ENCODE measurements at regions not wholly inside any gene's neighbourhood (a gene's known extent, or its start where the extent isn't known, plus 50 kb on each side); places are given as distances from the start of the nearest gene placed in this dataset.

- Histone ChIP-seq H2BK12ac (ENCODE audit: low read length in 2 of 2) (no peak overlapping the region), H2AK5ac (ENCODE audit: low read length, severe bottlenecking) (no peak overlapping the region), H3K23ac (ENCODE audit: low read length in 2 of 2) (no peak overlapping the region), H3K4me1 (ENCODE audit: control insufficient read depth, insufficient read depth, low read depth, low read length) (peaks cover 2% of the 10 kb centered on the region), H3K27me3 (ENCODE audit: control insufficient read depth in 1 of 2, insufficient read depth in 1 of 2, low read length in 2 of 2) (peaks cover 0 to 8% of the 10 kb centered on the region in 2 experiments), H4K91ac (ENCODE audit: low read length) (no peak overlapping the region), H3K79me1 (replicated peaks; ENCODE audit: low read length, poor library complexity, severe bottlenecking) (no peaks in the 10 kb centered on the region), H3K18ac (ENCODE audit: low read depth in 1 of 2, low read length in 2 of 2) (no peak overlapping the region), H4K8ac (ENCODE audit: low read length) (no peak overlapping the region), H3K4ac (ENCODE audit: low read depth in 1 of 2, low read length in 2 of 2) (no peak overlapping the region), H3K27ac (ENCODE audit: low read length, poor library complexity, severe bottlenecking) (no peak overlapping the region), H3K4me3 (ENCODE audit: insufficient read depth in 1 of 2, low read depth in 1 of 2, low read length in 2 of 2) (no peak overlapping the region), H3K9me3 (ENCODE audit: control insufficient read depth, low read length) (no peaks in the 10 kb centered on the region), H2BK15ac (ENCODE audit: low read depth, poor library complexity, severe bottlenecking) (no peak overlapping the region), H3K14ac (ENCODE audit: low read length in 2 of 2) (no peak overlapping the region), H3K9ac (ENCODE audit: low read length) (no peak overlapping the region), H3K4me2 (ENCODE audit: low read length, poor library complexity, severe bottlenecking) (no peak overlapping the region), H3K36me3 (ENCODE audit: control insufficient read depth in 1 of 2, insufficient read depth in 2 of 2, low read depth in 1 of 2, low read length in 2 of 2) (no peaks in the 10 kb centered on the region), H2BK120ac (ENCODE audit: low read depth, low read length) (no peak overlapping the region), H2AFZ (ENCODE audit: low read depth, low read length) (no peak overlapping the region), H2BK5ac (ENCODE audit: low read depth, low read length, poor library complexity, severe bottlenecking) (no peak overlapping the region)
- 81% methylated on average over 3 of the region's 3 CpGs for WGBS
- DNase-seq: no peak
These were observed 93.9 kb downstream of the TBX19 start for GRCh38 chr1:168374566-168374965.

GRCh38 chr1:168373869-168374268 lies 93.2 kb downstream of the TBX19 start:
- H2BK12ac ChIP-seq (ENCODE audit: low read length in 2 of 2): no peak overlapping the region
- H3K14ac ChIP-seq (ENCODE audit: low read length in 2 of 2): no peak overlapping the region
- H2BK120ac ChIP-seq (ENCODE audit: low read depth, low read length): no peak overlapping the region
- no peak overlapping the region for H4K91ac ChIP-seq (ENCODE audit: low read length)
- H3K18ac ChIP-seq (ENCODE audit: low read depth in 1 of 2, low read length in 2 of 2): no peak overlapping the region
- H2AFZ ChIP-seq (ENCODE audit: low read depth, low read length): no peak overlapping the region
- H3K4me2 ChIP-seq (ENCODE audit: low read length, poor library complexity, severe bottlenecking): no peak overlapping the region
- no peaks in the 10 kb centered on the region for H3K9me3 ChIP-seq (ENCODE audit: control insufficient read depth, low read length)
- no peak overlapping the region for H2BK15ac ChIP-seq (ENCODE audit: low read depth, poor library complexity, severe bottlenecking)
- no peak overlapping the region for H3K4ac ChIP-seq (ENCODE audit: low read depth in 1 of 2, low read length in 2 of 2)
- no peaks in the 10 kb centered on the region for H3K36me3 ChIP-seq (ENCODE audit: control insufficient read depth in 1 of 2, insufficient read depth in 2 of 2, low read depth in 1 of 2, low read length in 2 of 2)
- H3K9ac ChIP-seq (ENCODE audit: low read length): no peak overlapping the region
- no peak overlapping the region for H3K23ac ChIP-seq (ENCODE audit: low read length in 2 of 2)
- no peak for DNase-seq
- no peaks in the 10 kb centered on the region for H3K79me1 ChIP-seq (replicated peaks; ENCODE audit: low read length, poor library complexity, severe bottlenecking)
- no peak overlapping the region for H2AK5ac ChIP-seq (ENCODE audit: low read length, severe bottlenecking)
- peaks cover 1 to 10% of the 10 kb centered on the region in 2 experiments for H3K27me3 ChIP-seq (ENCODE audit: control insufficient read depth in 1 of 2, insufficient read depth in 1 of 2, low read length in 2 of 2)
- WGBS: 84% methylated on average over 4 of the region's 5 CpGs
- H2BK5ac ChIP-seq (ENCODE audit: low read depth, low read length, poor library complexity, severe bottlenecking): no peak overlapping the region
- H3K4me1 ChIP-seq (ENCODE audit: control insufficient read depth, insufficient read depth, low read depth, low read length): peaks cover under 1% of the 10 kb centered on the region
- no peak overlapping the region for H3K27ac ChIP-seq (ENCODE audit: low read length, poor library complexity, severe bottlenecking)
- H4K8ac ChIP-seq (ENCODE audit: low read length): no peak overlapping the region
- no peak overlapping the region for H3K4me3 ChIP-seq (ENCODE audit: insufficient read depth in 1 of 2, low read depth in 1 of 2, low read length in 2 of 2)

GRCh38 chr1:168372861-168373371 lies 92.2 kb downstream of the TBX19 start:
- H4K8ac ChIP-seq (ENCODE audit: low read length): no peak overlapping the region
- H3K9me3 ChIP-seq (ENCODE audit: control insufficient read depth, low read length): no peaks in the 10 kb centered on the region
- H2BK5ac ChIP-seq (ENCODE audit: low read depth, low read length, poor library complexity, severe bottlenecking): no peak overlapping the region
- H3K18ac ChIP-seq (ENCODE audit: low read depth in 1 of 2, low read length in 2 of 2): no peak overlapping the region
- H3K14ac ChIP-seq (ENCODE audit: low read length in 2 of 2): no peak overlapping the region
- no peak overlapping the region for H3K23ac ChIP-seq (ENCODE audit: low read length in 2 of 2)
- no peaks in the 10 kb centered on the region for H3K79me1 ChIP-seq (replicated peaks; ENCODE audit: low read length, poor library complexity, severe bottlenecking)
- H3K27ac ChIP-seq (ENCODE audit: low read length, poor library complexity, severe bottlenecking): no peak overlapping the region
- H4K91ac ChIP-seq (ENCODE audit: low read length): no peak overlapping the region
- DNase-seq: no peak
- H3K27me3 ChIP-seq (ENCODE audit: control insufficient read depth in 1 of 2, insufficient read depth in 1 of 2, low read length in 2 of 2): peaks cover 5 to 17% of the 10 kb centered on the region in 2 experiments
- H3K36me3 ChIP-seq (ENCODE audit: control insufficient read depth in 1 of 2, insufficient read depth in 2 of 2, low read depth in 1 of 2, low read length in 2 of 2): no peaks in the 10 kb centered on the region
- no peak overlapping the region for H2BK15ac ChIP-seq (ENCODE audit: low read depth, poor library complexity, severe bottlenecking)
- H3K4me1 ChIP-seq (ENCODE audit: control insufficient read depth, insufficient read depth, low read depth, low read length): peaks cover 2% of the 10 kb centered on the region
- H3K4ac ChIP-seq (ENCODE audit: low read depth in 1 of 2, low read length in 2 of 2): no peak overlapping the region
- no peak overlapping the region for H3K9ac ChIP-seq (ENCODE audit: low read length)
- no peak overlapping the region for H3K4me3 ChIP-seq (ENCODE audit: insufficient read depth in 1 of 2, low read depth in 1 of 2, low read length in 2 of 2)
- 76% methylated on average over 7 of the region's 7 CpGs for WGBS
- no peak overlapping the region for H2BK12ac ChIP-seq (ENCODE audit: low read length in 2 of 2)
- H2AFZ ChIP-seq (ENCODE audit: low read depth, low read length): no peak overlapping the region
- no peak overlapping the region for H2AK5ac ChIP-seq (ENCODE audit: low read length, severe bottlenecking)
- H2BK120ac ChIP-seq (ENCODE audit: low read depth, low read length): no peak overlapping the region
- no peak overlapping the region for H3K4me2 ChIP-seq (ENCODE audit: low read length, poor library complexity, severe bottlenecking)

GRCh38 chr1:168372307-168372706 lies 91.6 kb downstream of the TBX19 start:
- Histone ChIP-seq H2BK120ac (ENCODE audit: low read depth, low read length) (no peak overlapping the region), H3K4ac (ENCODE audit: low read depth in 1 of 2, low read length in 2 of 2) (no peak overlapping the region), H3K9ac (ENCODE audit: low read length) (no peak overlapping the region), H2BK5ac (ENCODE audit: low read depth, low read length, poor library complexity, severe bottlenecking) (no peak overlapping the region), H3K79me1 (replicated peaks; ENCODE audit: low read length, poor library complexity, severe bottlenecking) (no peaks in the 10 kb centered on the region), H3K18ac (ENCODE audit: low read depth in 1 of 2, low read length in 2 of 2) (no peak overlapping the region), H2BK12ac (ENCODE audit: low read length in 2 of 2) (no peak overlapping the region), H2AFZ (ENCODE audit: low read depth, low read length) (no peak overlapping the region), H2BK15ac (ENCODE audit: low read depth, poor library complexity, severe bottlenecking) (no peak overlapping the region), H4K91ac (ENCODE audit: low read length) (no peak overlapping the region), H3K4me1 (ENCODE audit: control insufficient read depth, insufficient read depth, low read depth, low read length) (peaks cover 2% of the 10 kb centered on the region), H4K8ac (ENCODE audit: low read length) (no peak overlapping the region), H2AK5ac (ENCODE audit: low read length, severe bottlenecking) (no peak overlapping the region), H3K14ac (ENCODE audit: low read length in 2 of 2) (no peak overlapping the region), H3K36me3 (ENCODE audit: control insufficient read depth in 1 of 2, insufficient read depth in 2 of 2, low read depth in 1 of 2, low read length in 2 of 2) (no peaks in the 10 kb centered on the region), H3K23ac (ENCODE audit: low read length in 2 of 2) (no peak overlapping the region), H3K4me2 (ENCODE audit: low read length, poor library complexity, severe bottlenecking) (no peak overlapping the region), H3K4me3 (ENCODE audit: insufficient read depth in 1 of 2, low read depth in 1 of 2, low read length in 2 of 2) (no peak overlapping the region), H3K27me3 (ENCODE audit: control insufficient read depth in 1 of 2, insufficient read depth in 1 of 2, low read length in 2 of 2) (peaks cover 11 to 21% of the 10 kb centered on the region in 2 experiments), H3K27ac (ENCODE audit: low read length, poor library complexity, severe bottlenecking) (no peak overlapping the region), H3K9me3 (ENCODE audit: control insufficient read depth, low read length) (no peaks in the 10 kb centered on the region)
- WGBS: 96% methylated on average over 4 of the region's 4 CpGs
- no peak for DNase-seq

All from mesenchymal stem cell (in vitro differentiated cells and primary cell).